ENCODE measurements at regions not wholly inside any gene's neighbourhood (a gene's known extent, or its start where the extent isn't known, plus 50 kb on each side); places are given as distances from the start of the nearest gene placed in this dataset.

DNA sequence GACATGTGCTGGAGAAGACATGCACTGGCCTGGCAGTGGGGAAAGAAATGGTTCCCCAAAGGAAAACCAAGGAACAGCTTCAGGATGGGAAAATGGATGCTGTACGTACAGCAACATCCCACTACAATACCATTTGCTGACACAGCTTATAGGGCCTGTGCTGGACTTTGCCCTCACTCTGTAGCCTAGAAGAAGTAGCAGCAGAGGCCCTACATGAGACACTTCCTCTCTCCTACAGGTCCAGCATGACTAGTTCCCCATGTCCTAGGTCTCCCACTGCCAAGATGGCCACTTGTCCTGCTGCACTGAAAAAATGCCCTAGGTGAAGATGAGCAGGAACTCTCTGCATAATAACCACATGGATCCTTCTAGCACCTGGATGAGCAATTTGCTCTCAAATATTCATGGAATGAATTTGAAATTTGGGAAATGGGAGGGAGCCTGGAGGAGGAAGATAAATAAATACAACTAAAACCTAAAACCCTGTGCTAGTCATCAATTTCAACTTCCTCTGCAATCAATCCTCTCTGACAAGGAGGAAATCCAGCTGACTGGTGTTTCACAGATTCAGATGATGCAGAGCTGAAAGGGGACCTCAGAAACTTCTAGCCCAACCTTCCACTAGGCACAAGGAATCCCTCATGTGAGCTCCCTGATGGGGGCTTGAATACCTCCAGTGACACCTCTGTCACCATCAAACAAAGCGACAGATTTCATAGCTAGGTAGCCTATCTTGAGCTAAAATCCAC is 514.3 kb upstream of the PPP2R3A start:
- Histone ChIP-seq H3K27me3 (ENCODE audit: control insufficient read depth, insufficient read depth, low read length) (no peaks in the 10 kb centered on the region), H3K36me3 (ENCODE audit: control insufficient read depth, insufficient read depth, low read length) (no peaks in the 10 kb centered on the region), H3K4me3 (ENCODE audit: low read depth, low read length) (no peak overlapping the region)
- DNase-seq (ENCODE audit: low read depth) (no peak), FAIRE-seq (no peak)
- TF ChIP-seq, protein P1, sequence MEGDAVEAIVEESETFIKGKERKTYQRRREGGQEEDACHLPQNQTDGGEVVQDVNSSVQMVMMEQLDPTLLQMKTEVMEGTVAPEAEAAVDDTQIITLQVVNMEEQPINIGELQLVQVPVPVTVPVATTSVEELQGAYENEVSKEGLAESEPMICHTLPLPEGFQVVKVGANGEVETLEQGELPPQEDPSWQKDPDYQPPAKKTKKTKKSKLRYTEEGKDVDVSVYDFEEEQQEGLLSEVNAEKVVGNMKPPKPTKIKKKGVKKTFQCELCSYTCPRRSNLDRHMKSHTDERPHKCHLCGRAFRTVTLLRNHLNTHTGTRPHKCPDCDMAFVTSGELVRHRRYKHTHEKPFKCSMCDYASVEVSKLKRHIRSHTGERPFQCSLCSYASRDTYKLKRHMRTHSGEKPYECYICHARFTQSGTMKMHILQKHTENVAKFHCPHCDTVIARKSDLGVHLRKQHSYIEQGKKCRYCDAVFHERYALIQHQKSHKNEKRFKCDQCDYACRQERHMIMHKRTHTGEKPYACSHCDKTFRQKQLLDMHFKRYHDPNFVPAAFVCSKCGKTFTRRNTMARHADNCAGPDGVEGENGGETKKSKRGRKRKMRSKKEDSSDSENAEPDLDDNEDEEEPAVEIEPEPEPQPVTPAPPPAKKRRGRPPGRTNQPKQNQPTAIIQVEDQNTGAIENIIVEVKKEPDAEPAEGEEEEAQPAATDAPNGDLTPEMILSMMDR (IDR thresholded peaks at IDR 0.05; ENCODE audit: insufficient read depth, low read length, severe bottlenecking), result no peak

DNA sequence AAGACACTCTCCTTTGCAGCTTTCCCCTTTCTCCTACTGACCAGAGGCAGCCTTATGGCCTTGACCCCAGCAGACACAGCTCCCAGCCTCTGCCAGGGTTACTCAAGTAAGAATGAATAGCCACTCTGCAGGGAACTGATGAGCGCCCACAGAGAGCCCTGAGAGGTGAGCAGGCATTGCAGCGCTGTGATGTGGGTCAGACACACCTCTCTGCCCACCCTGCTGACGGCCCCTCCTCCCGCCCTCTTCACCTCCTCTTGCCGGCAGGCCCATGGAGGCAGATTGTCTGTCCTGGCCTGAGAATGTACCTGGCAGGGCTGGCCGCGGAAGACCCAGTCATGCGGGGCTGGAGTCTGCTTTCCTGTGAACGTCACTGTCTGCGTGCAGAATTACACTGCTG is 512.6 kb upstream of the PPP2R3A start:
- H3K4me3 ChIP-seq (ENCODE audit: low read depth, low read length), result no peak overlapping the region
- H3K36me3 ChIP-seq (ENCODE audit: control insufficient read depth, insufficient read depth, low read length), result no peaks in the 10 kb centered on the region
- TF ChIP-seq, protein P1 (IDR thresholded peaks at IDR 0.05; ENCODE audit: insufficient read depth, low read length, severe bottlenecking), result no peak
- FAIRE-seq (no peak), DNase-seq (ENCODE audit: low read depth) (no peak)
- no peaks in the 10 kb centered on the region for H3K27me3 ChIP-seq (ENCODE audit: control insufficient read depth, insufficient read depth, low read length)

DNA sequence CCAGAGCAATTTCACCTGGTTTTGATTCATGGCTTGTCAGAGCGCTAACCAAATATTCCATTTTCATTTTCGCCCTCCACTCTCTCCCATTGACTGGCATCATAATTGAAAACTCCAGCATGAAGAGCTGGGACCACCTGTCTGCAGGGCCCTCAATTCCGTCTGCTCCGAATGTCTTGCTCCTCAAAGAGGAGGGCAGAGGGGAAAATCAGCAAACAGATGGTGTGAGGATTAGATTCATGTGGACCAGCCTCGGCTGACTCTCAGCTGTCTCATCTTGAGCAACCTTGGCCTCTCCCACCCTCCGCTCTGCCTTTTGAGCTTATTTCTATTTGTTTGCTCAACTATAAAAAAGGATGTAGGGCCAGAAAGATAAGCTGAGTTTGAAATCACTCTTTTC is 512.2 kb upstream of the PPP2R3A start:
- FAIRE-seq, result no peak
- TF ChIP-seq, protein P1 (IDR thresholded peaks at IDR 0.05; ENCODE audit: insufficient read depth, low read length, severe bottlenecking), result no peak
- Histone ChIP-seq H3K4me3 (ENCODE audit: low read depth, low read length) (no peak overlapping the region), H3K36me3 (ENCODE audit: control insufficient read depth, insufficient read depth, low read length) (no peaks in the 10 kb centered on the region), H3K27me3 (ENCODE audit: control insufficient read depth, insufficient read depth, low read length) (no peaks in the 10 kb centered on the region)
- DNase-seq (ENCODE audit: low read depth), result no peak

DNA sequence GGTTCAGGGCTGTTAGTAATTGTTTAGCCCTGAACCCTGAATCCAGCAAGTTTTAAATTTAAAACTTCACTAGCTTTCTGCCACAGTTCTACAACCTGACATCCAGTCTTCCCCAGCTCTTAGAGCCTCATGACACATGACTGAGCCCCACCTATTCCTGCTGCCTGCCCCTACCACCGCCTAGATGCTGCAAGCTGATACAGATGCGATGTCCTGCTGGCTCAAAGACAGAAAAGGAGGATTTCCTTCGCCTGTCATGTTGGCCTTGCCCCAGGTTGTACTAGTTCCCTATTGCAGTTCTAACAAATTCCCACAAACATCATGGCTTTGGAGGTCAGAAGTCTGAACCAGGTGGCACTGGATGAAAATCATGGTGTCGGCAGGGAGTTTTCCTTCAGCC is 510.6 kb upstream of the PPP2R3A start:
- DNase-seq (ENCODE audit: low read depth), result no peak
- no peaks in the 10 kb centered on the region for H3K36me3 ChIP-seq (ENCODE audit: control insufficient read depth, insufficient read depth, low read length)
- no peak overlapping the region for H3K4me3 ChIP-seq (ENCODE audit: low read depth, low read length)
- H3K27me3 ChIP-seq (ENCODE audit: control insufficient read depth, insufficient read depth, low read length), result no peaks in the 10 kb centered on the region
- TF ChIP-seq, protein P1 (IDR thresholded peaks at IDR 0.05; ENCODE audit: insufficient read depth, low read length, severe bottlenecking), result no peak
- no peak for FAIRE-seq

DNA sequence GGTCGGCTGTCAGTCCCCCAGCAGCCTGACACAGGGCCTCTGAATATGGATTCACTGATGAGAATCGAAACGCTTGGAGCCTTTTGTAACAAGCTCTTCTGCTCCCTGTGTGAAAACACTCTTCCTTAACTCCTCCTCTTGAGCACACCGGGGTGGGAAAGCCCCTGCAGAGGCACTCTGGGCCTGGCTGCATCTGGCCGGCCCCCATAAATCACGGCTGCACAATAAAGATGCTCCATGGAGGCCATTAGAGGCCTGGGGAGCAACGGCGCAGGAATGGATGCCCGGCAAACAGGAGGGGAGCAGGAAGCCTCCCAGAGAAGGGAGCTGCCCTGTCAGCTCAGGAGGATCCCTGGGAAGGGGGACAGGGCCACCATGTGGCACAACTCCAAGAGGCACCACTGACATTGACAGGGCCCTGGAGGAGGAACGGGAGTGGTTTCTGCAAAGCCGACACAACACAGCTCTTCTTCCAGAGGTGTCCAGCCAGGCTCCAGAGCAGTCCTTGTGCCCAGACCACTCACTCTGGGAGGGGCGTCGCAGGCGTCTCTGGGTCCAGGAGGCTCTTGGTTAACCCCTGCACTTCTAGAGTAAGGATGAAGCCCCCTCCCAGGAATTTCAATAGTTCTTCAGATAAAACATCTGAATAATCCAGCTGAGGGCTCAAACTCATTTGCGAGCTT is 509.3 kb upstream of the PPP2R3A start:
- TF ChIP-seq, protein P1 (IDR thresholded peaks at IDR 0.05; ENCODE audit: insufficient read depth, low read length, severe bottlenecking), result no peak
- Histone ChIP-seq H3K27me3 (ENCODE audit: control insufficient read depth, insufficient read depth, low read length) (no peaks in the 10 kb centered on the region), H3K36me3 (ENCODE audit: control insufficient read depth, insufficient read depth, low read length) (no peaks in the 10 kb centered on the region), H3K4me3 (ENCODE audit: low read depth, low read length) (no peak overlapping the region)
- FAIRE-seq (no peak), DNase-seq (ENCODE audit: low read depth) (no peak)
